ENCODE measurements at regions not wholly inside any gene's neighbourhood (a gene's known extent, or its start where the extent isn't known, plus 50 kb on each side); places are given as distances from the start of the nearest gene placed in this dataset.

- WGBS (ENCODE audit: extremely low coverage, insufficient read length, low lambda C conversion rate), result no CpG with 5 or more reads among the region's 6 CpGs
- peaks cover 1% of the 10 kb centered on the region; the same call in 1 of the 2 replicates for H3K27me3 Mint-ChIP-seq (ENCODE audit: low read depth)
- H3K14ac ChIP-seq (ENCODE audit: insufficient read depth, low read length), result no peak overlapping the region
- H3K27ac ChIP-seq (ENCODE audit: insufficient read length, low read depth, low read length), result no peak overlapping the region
- H3K56ac ChIP-seq (ENCODE audit: insufficient read length, low read depth, low read length), result no peak overlapping the region
- no peaks in the 10 kb centered on the region for H3K79me1 ChIP-seq (ENCODE audit: insufficient read depth, low read depth, low read length, poor library complexity, severe bottlenecking)
- H2BK120ac ChIP-seq (ENCODE audit: low read depth, low read length, poor library complexity, severe bottlenecking), result no peak overlapping the region
- H2AK5ac ChIP-seq (ENCODE audit: insufficient read length, low read length), result no peak overlapping the region
- no peak overlapping the region for H2BK15ac ChIP-seq (ENCODE audit: low read depth, low read length)
- H3K9me3 ChIP-seq (ENCODE audit: control insufficient read depth, low read depth, low read length), result no peaks in the 10 kb centered on the region
- no peak overlapping the region for H3K23ac ChIP-seq (ENCODE audit: insufficient read length, low read depth, low read length)
- H3K23me2 ChIP-seq (ENCODE audit: insufficient read length, low read depth, low read length, poor library complexity, severe bottlenecking), result no peaks in the 10 kb centered on the region
- H4K91ac ChIP-seq (ENCODE audit: insufficient read length, low read depth, low read length), result no peak overlapping the region
- no peak overlapping the region for H2AFZ ChIP-seq (ENCODE audit: low read length)
- no peak overlapping the region for H3K18ac ChIP-seq (ENCODE audit: insufficient read length, low read depth, low read length)
- H3K9me3 Mint-ChIP-seq, result no peaks in the 10 kb centered on the region
- H3K4me2 ChIP-seq (ENCODE audit: insufficient read depth, insufficient read length, low read length), result no peak overlapping the region
- no peak overlapping the region for H2BK20ac ChIP-seq (ENCODE audit: low read depth, low read length, poor library complexity, severe bottlenecking)
- no peak overlapping the region for H3K9ac ChIP-seq (ENCODE audit: extremely low read depth, insufficient read length, low read length)
- H3K79me2 ChIP-seq (ENCODE audit: insufficient read depth, low read length), result no peaks in the 10 kb centered on the region
- no peak overlapping the region for H4K8ac ChIP-seq (replicated peaks; ENCODE audit: insufficient read length, low read depth, low read length)
- no peaks in the 10 kb centered on the region for H3K27me3 ChIP-seq (ENCODE audit: insufficient read depth, low read length)
- H4K20me1 ChIP-seq (ENCODE audit: control insufficient read depth, insufficient read depth, insufficient read length), result no peaks in the 10 kb centered on the region
- H4K5ac ChIP-seq (ENCODE audit: insufficient read length, low read depth, low read length), result no peak overlapping the region
- H3K4ac ChIP-seq (ENCODE audit: low read depth, low read length), result no peak overlapping the region
- H3K4me1 ChIP-seq (ENCODE audit: insufficient read depth, low read length), result no peaks in the 10 kb centered on the region
- no peak overlapping the region for H3K4me3 Mint-ChIP-seq
- no peak overlapping the region for H3K27ac Mint-ChIP-seq
- H3T11ph ChIP-seq (ENCODE audit: low read length), result no peak overlapping the region
- TF ChIP-seq, protein P1, sequence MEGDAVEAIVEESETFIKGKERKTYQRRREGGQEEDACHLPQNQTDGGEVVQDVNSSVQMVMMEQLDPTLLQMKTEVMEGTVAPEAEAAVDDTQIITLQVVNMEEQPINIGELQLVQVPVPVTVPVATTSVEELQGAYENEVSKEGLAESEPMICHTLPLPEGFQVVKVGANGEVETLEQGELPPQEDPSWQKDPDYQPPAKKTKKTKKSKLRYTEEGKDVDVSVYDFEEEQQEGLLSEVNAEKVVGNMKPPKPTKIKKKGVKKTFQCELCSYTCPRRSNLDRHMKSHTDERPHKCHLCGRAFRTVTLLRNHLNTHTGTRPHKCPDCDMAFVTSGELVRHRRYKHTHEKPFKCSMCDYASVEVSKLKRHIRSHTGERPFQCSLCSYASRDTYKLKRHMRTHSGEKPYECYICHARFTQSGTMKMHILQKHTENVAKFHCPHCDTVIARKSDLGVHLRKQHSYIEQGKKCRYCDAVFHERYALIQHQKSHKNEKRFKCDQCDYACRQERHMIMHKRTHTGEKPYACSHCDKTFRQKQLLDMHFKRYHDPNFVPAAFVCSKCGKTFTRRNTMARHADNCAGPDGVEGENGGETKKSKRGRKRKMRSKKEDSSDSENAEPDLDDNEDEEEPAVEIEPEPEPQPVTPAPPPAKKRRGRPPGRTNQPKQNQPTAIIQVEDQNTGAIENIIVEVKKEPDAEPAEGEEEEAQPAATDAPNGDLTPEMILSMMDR (conservative IDR thresholded peaks at IDR 0.05), result no peak
- H3K4me1 Mint-ChIP-seq, result peaks cover 5% of the 10 kb centered on the region in 2 experiments; a peak in 3 of 4 replicates
- H2BK5ac ChIP-seq (ENCODE audit: insufficient read length, low read length), result no peak overlapping the region
- DNase-seq, result no peak
- H3K36me3 Mint-ChIP-seq (ENCODE audit: insufficient read depth in 1 of 3, low read depth in 3 of 3), result no peaks in the 10 kb centered on the region; a peak in 1 of 7 replicates
- H2BK12ac ChIP-seq (ENCODE audit: insufficient read length, low read depth, low read length), result no peak overlapping the region
Measured at GRCh38 chr20:43846516-43846905, 68.1 kb upstream of the TOX2 start.
